BE2C (cell line): ENCODE measurements at regions not wholly inside any gene's neighbourhood (a gene's known extent, or its start where the extent isn't known, plus 50 kb on each side); places are given as distances from the start of the nearest gene placed in this dataset.
"Not testable (repeated sequence)": the region's sequence is repeated elsewhere in the genome, so short reads cannot be mapped to it uniquely, and the experiment has no call there.

Experiments
- DNase-seq: peaks from one replicate; pipeline ENCODE4 v3.0.0-alpha.2; 2020
- H3K27me3 ChIP-seq: fragments of 250-450 bp; sonication (Bioruptor Pico); 2 replicates; pipeline ENCODE4 v1.5.1; 2020; ENCODE audit warnings: mild to moderate bottlenecking
- H3K36me3 ChIP-seq: fragments of 250-450 bp; sonication (Bioruptor Pico); 2 replicates; pipeline ENCODE4 v1.5.1; 2020; ENCODE audit warnings: mild to moderate bottlenecking
- H3K4me1 ChIP-seq: fragments of 250-450 bp; sonication (Bioruptor Pico); 2 replicates; pipeline ENCODE4 v1.5.1; 2020
- H3K4me3 ChIP-seq: 2 replicates; pipeline ENCODE4 v1.5.1; 2011; ENCODE audit warnings: low read depth, low read length
- H3K9me3 ChIP-seq: fragments of 250-450 bp; sonication (Bioruptor Pico); 2 replicates; pipeline ENCODE4 v1.5.1; 2020
- TF ChIP-seq, protein P1 (sequence below): IDR thresholded peaks from 2 replicates; pipeline ENCODE4 v1.5.1; 2012; ENCODE audit warnings: mild to moderate bottlenecking, low read depth, low read length

DNA sequence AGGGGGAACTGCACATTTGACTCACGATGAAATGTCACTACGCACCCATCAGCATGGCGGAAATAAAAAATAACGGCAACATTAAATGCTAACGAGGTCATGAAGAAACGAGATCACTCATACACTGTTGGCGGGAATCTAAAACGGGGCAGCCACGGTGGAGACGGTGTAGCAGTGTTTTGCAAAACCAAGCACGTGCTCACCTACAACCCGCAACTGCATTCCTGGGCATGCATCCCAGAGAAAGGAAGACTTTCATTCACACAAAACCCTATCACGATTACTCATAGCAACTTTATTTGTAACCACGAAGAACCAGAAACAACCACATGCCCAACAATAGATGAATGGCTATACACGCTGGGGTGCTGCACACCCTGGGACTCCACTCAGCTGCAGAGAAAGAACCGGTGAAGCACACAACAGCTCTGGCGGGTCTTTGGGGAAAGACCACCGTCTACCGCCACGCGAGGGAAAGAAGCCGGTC is 77.0 kb downstream of the YTHDF1 start:
- no peak for DNase-seq
- Histone ChIP-seq H3K4me3 (no peak overlapping the region), H3K4me1 (no peaks in the 10 kb centered on the region), H3K36me3 (no peaks in the 10 kb centered on the region), H3K9me3 (no peaks in the 10 kb centered on the region), H3K27me3 (peaks cover 70% of the 10 kb centered on the region)
- TF ChIP-seq, protein P1, sequence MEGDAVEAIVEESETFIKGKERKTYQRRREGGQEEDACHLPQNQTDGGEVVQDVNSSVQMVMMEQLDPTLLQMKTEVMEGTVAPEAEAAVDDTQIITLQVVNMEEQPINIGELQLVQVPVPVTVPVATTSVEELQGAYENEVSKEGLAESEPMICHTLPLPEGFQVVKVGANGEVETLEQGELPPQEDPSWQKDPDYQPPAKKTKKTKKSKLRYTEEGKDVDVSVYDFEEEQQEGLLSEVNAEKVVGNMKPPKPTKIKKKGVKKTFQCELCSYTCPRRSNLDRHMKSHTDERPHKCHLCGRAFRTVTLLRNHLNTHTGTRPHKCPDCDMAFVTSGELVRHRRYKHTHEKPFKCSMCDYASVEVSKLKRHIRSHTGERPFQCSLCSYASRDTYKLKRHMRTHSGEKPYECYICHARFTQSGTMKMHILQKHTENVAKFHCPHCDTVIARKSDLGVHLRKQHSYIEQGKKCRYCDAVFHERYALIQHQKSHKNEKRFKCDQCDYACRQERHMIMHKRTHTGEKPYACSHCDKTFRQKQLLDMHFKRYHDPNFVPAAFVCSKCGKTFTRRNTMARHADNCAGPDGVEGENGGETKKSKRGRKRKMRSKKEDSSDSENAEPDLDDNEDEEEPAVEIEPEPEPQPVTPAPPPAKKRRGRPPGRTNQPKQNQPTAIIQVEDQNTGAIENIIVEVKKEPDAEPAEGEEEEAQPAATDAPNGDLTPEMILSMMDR = no peak

DNA sequence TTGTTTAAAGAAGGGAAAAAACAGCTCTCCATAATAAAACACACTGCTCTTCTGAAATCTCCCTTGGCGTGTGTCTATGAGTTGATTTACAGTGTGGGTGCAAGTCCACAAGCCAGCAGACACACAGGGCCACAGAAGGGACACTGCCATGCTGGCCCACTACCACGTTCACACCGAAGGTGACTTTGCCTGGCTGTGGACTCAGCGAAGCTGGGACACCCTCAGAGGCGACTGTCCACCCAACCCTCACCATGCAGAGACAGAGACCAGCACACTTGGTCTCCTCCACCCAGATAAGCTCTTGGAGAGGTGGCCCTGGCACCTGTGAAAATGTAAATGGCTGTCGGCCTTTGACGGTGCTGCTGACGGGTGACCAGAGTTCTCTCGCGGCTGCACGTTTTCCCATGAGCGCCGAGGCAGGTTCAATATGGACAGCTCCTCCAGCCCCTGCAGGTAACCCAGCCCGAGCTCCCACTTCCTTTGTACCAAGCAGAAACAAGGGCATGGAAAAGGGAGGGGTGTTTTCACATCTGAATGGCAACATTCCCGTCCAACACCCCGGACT is 78.0 kb downstream of the YTHDF1 start:
- Histone ChIP-seq H3K9me3 (no peaks in the 10 kb centered on the region), H3K36me3 (no peaks in the 10 kb centered on the region), H3K4me1 (no peaks in the 10 kb centered on the region), H3K27me3 (peaks cover 62% of the 10 kb centered on the region), H3K4me3 (no peak overlapping the region)
- TF ChIP-seq, protein P1 = no peak
- DNase-seq = no peak

DNA sequence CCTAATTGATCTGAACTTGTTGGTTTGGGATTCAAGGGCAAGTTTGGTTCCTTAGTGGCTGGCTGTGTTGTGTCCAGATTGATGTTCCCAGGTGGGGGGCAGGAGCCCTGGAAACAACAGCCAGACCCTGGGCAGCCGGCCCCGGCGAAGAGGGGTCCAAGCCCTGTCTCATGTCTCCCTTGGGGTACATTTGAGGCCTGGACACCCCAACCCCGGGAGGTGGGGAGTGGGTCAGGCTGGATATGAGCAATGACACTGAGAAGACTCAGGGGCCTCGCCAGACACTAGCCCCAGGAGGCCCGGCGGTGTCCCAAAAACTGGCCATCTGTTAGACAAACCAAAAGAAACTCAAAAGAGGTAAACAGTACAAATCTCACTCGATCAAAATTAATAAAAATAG is 79.6 kb downstream of the YTHDF1 start:
- H3K27me3 ChIP-seq = peaks cover 47% of the 10 kb centered on the region
- DNase-seq = peak; percentile 4

DNA sequence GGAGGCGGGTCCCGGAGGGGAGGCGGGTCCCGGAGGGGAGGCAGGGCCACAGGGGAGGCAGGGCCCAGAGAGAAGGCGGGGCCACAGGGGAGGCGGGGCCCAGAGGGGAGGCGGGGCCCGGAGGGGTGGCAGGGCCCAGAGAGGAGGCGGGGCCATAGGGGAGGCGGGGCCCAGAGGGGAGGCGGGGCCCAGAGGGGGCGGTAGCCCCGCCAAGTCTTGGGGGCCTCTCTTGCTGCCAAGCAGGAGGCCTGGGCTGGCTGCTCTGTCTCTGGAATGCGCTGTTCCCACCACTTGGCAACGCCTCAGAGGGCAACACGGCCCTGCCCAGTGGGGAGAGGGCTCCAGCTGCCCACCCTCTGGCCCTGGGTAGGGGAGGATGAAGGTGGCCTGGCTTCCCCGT is 80.5 kb downstream of the YTHDF1 start:
- no peaks in the 10 kb centered on the region for H3K9me3 ChIP-seq
- peaks cover 47% of the 10 kb centered on the region for H3K27me3 ChIP-seq
- no peaks in the 10 kb centered on the region for H3K36me3 ChIP-seq
- H3K4me1 ChIP-seq = no peaks in the 10 kb centered on the region
- TF ChIP-seq, protein P1 = no peak
- H3K4me3 ChIP-seq = no peak overlapping the region
- DNase-seq = peak; percentile 44

More for the DNA sequence above, 79.6 kb downstream of the YTHDF1 start:
- TF ChIP-seq, protein P1 = no peak
- Histone ChIP-seq H3K4me3 (no peak overlapping the region), H3K9me3 (no peaks in the 10 kb centered on the region), H3K36me3 (no peaks in the 10 kb centered on the region), H3K4me1 (no peaks in the 10 kb centered on the region)

DNA sequence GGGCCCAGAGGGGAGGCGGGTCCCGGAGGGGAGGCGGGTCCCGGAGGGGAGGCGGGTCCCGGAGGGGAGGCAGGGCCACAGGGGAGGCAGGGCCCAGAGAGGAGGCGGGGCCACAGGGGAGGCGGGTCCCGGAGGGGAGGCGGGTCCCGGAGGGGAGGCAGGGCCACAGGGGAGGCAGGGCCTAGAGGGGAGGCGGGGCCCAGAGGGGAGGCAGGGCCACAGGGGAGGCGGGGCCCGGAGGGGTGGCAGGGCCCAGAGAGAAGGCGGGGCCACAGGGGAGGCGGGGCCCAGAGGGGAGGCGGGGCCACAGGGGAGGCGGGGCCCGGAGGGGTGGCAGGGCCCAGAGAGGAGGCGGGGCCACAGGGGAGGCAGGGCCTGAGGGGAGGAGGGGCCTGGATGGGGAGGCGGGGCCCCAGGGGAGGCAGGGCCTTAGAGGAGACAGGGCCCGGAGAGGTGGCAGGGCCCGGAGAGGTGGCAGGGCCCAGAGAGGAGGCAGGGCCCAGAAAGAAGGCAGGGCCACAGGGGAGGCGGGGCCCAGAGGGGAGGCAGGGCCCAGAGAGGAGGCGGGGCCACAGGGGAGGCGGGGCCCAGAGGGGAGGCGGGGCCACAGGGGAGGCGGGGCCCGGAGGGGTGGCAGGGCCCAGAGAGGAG is 81.1 kb downstream of the YTHDF1 start:
- not testable (repeated sequence) for DNase-seq, H3K4me3 ChIP-seq, H3K4me1 ChIP-seq, H3K9me3 ChIP-seq, H3K36me3 ChIP-seq
- peaks cover 45% of the 10 kb centered on the region for H3K27me3 ChIP-seq

DNA sequence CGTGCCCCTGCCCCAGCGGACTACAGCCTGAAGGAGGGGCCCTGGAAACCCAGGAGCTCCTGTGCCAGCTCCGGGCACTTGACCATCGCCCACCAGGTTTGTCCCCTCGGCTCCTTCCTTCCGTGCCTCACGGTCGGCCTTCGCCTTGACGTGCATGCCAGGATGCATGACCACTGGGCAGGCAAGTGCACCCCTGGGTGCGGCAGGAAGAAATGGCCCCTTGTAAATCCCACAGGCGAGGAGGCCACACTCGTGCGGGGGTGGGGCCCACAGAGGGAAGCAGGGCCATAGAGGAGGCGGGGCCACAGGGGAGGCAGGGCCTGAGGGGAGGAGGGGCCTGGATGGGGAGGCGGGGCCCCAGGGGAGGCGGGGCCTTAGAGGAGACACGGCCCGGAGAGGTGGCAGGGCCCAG is 81.7 kb downstream of the YTHDF1 start:
- Histone ChIP-seq H3K4me3 (no peak overlapping the region), H3K36me3 (no peaks in the 10 kb centered on the region), H3K27me3 (peaks cover 42% of the 10 kb centered on the region), H3K9me3 (no peaks in the 10 kb centered on the region), H3K4me1 (no peaks in the 10 kb centered on the region)
- DNase-seq = peak; percentile 64
- TF ChIP-seq, protein P1 = no peak
